ENCODE measurements at regions not wholly inside any gene's neighbourhood (a gene's known extent, or its start where the extent isn't known, plus 50 kb on each side); places are given as distances from the start of the nearest gene placed in this dataset. TPM values are rescaled to one million over a fixed set of nuclear protein-coding genes. Genes with fewer than 3 reads are reported as not detected.

GRCh38 chr7:57399251-57399940 lies 50.6 kb upstream of the ZNF716 start:
- CTCF ChIA-PET (ENCODE audit: unreplicated experiment): no interaction called here
- Histone ChIP-seq H3K9me2 (ENCODE audit: insufficient read depth, low read length) (no peaks in the 10 kb centered on the region), H3K4me1 (ENCODE audit: insufficient read depth, low read length, poor library complexity, severe bottlenecking) (no peaks in the 10 kb centered on the region), H4K20me1 (ENCODE audit: insufficient read depth, low read length) (no peaks in the 10 kb centered on the region), H3K9me3 (ENCODE audit: low read length) (no peaks in the 10 kb centered on the region), H3K4me3 (ENCODE audit: low read depth, low read length, poor library complexity, severe bottlenecking) (no peak overlapping the region), H2AFZ (ENCODE audit: low read length) (no peak overlapping the region), H3K79me2 (ENCODE audit: insufficient read depth, low read depth, low read length) (no peaks in the 10 kb centered on the region), H3K27ac (ENCODE audit: low read depth, low read length, poor library complexity, severe bottlenecking) (no peak overlapping the region), H3K4me2 (ENCODE audit: low read length) (no peak overlapping the region), H3K36me3 (ENCODE audit: insufficient read depth, low read length) (no peaks in the 10 kb centered on the region)
- DNase-seq (ENCODE audit: low spot score): no peak
- POLR2A ChIA-PET: no interaction called here
- intact Hi-C loops (cut with micrococcal nuclease; ENCODE audit: unreplicated experiment): no loop called here
- no TSS peak for BruUV-seq (replicated peaks)
- TF ChIP-seq CTCF (conservative IDR thresholded peaks at IDR 0.05; ENCODE audit: low read length) (no peak), EZH2phosphoT487 (IDR thresholded peaks at IDR 0.05; ENCODE audit: borderline replicate concordance, low read depth, low read length) (no peak)

- H3K36me3 ChIP-seq (ENCODE audit: insufficient read depth, low read length): no peaks in the 10 kb centered on the region
- no peaks in the 10 kb centered on the region for H3K4me1 ChIP-seq (ENCODE audit: insufficient read depth, low read length, poor library complexity, severe bottlenecking)
- H3K9me2 ChIP-seq (ENCODE audit: insufficient read depth, low read length): no peaks in the 10 kb centered on the region
- H3K27ac ChIP-seq (ENCODE audit: low read depth, low read length, poor library complexity, severe bottlenecking): no peak overlapping the region
- H3K4me2 ChIP-seq (ENCODE audit: low read length): no peak overlapping the region
- H3K79me2 ChIP-seq (ENCODE audit: insufficient read depth, low read depth, low read length): no peaks in the 10 kb centered on the region
- intact Hi-C loops (cut with micrococcal nuclease; ENCODE audit: unreplicated experiment): no loop called here
- H2AFZ ChIP-seq (ENCODE audit: low read length): no peak overlapping the region
- no peak for DNase-seq (ENCODE audit: low spot score)
- H3K9me3 ChIP-seq (ENCODE audit: low read length): no peaks in the 10 kb centered on the region
- TF ChIP-seq CTCF (conservative IDR thresholded peaks at IDR 0.05; ENCODE audit: low read length): no peak
- TF ChIP-seq EZH2phosphoT487 (IDR thresholded peaks at IDR 0.05; ENCODE audit: borderline replicate concordance, low read depth, low read length): no peak
- H4K20me1 ChIP-seq (ENCODE audit: insufficient read depth, low read length): no peaks in the 10 kb centered on the region
- POLR2A ChIA-PET: no interaction called here
- H3K4me3 ChIP-seq (ENCODE audit: low read depth, low read length, poor library complexity, severe bottlenecking): no peak overlapping the region
- no TSS peak for BruUV-seq (replicated peaks)
- CTCF ChIA-PET (ENCODE audit: unreplicated experiment): no interaction called here
These were observed 50.0 kb upstream of the ZNF716 start for GRCh38 chr7:57399972-57400371.

Small RNAs in the stretch of these regions (small RNA-seq; reads per million reads assigned to genes)
- gene RNU7-157P: not detected

Measured in OCI-LY7 (cell line).